DMS79 (cell line): ENCODE measurements at regions not wholly inside any gene's neighbourhood (a gene's known extent, or its start where the extent isn't known, plus 50 kb on each side); places are given as distances from the start of the nearest gene placed in this dataset.

ENCODE experiments used
- DNase-seq: peaks from one replicate; lab custom pipeline; 2025; lab: John Stamatoyannopoulos, UW

GRCh38 chr4:125515016-125515415 is 200.3 kb downstream of the FAT4 start:
- no peak for DNase-seq

GRCh38 chr4:125517831-125518230 is 203.1 kb downstream of the FAT4 start:
- DNase-seq = no peak

GRCh38 chr4:125518281-125518680 is 203.5 kb downstream of the FAT4 start:
- DNase-seq = no peak

- no peak for DNase-seq
Observed at GRCh38 chr4:125519371-125520146, 204.8 kb downstream of the FAT4 start.

- no peak for DNase-seq
Observed at GRCh38 chr4:125520258-125520990, 205.7 kb downstream of the FAT4 start.

GRCh38 chr4:125522588-125522987 is 207.8 kb downstream of the FAT4 start:
- no peak for DNase-seq

- DNase-seq = no peak
Observed at GRCh38 chr4:125522992-125523391, 208.2 kb downstream of the FAT4 start.

- no peak for DNase-seq
Observed at GRCh38 chr4:125526420-125526819, 211.7 kb downstream of the FAT4 start.

GRCh38 chr4:125527681-125528080 is 212.9 kb downstream of the FAT4 start:
- DNase-seq = no peak

- DNase-seq = no peak
Observed at GRCh38 chr4:125529071-125529470, 214.3 kb downstream of the FAT4 start.

GRCh38 chr4:125538670-125539069 is 223.9 kb downstream of the FAT4 start:
- DNase-seq = no peak

GRCh38 chr4:125539691-125540090 is 224.9 kb downstream of the FAT4 start:
- no peak for DNase-seq

- no peak for DNase-seq
Observed at GRCh38 chr4:125541836-125542385, 227.2 kb downstream of the FAT4 start.

- no peak for DNase-seq
Observed at GRCh38 chr4:125546272-125546671, 231.5 kb downstream of the FAT4 start.

- no peak for DNase-seq
Observed at GRCh38 chr4:125547836-125548235, 233.1 kb downstream of the FAT4 start.

- no peak for DNase-seq
Observed at GRCh38 chr4:125550769-125551168, 236.0 kb downstream of the FAT4 start.

- no peak for DNase-seq
Observed at GRCh38 chr4:125551466-125551865, 236.7 kb downstream of the FAT4 start.

GRCh38 chr4:125551967-125552366 is 237.2 kb downstream of the FAT4 start:
- DNase-seq = no peak

GRCh38 chr4:125572601-125573000 is 257.8 kb downstream of the FAT4 start:
- DNase-seq = no peak

GRCh38 chr4:125573368-125573767 is 258.6 kb downstream of the FAT4 start:
- DNase-seq = no peak

GRCh38 chr4:125573786-125574185 is 259.0 kb downstream of the FAT4 start:
- DNase-seq = no peak

GRCh38 chr4:125582302-125582701 is 267.5 kb downstream of the FAT4 start:
- no peak for DNase-seq

- no peak for DNase-seq
Observed at GRCh38 chr4:125590158-125590557, 275.4 kb downstream of the FAT4 start.
